ENCODE measurements at regions not wholly inside any gene's neighbourhood (a gene's known extent, or its start where the extent isn't known, plus 50 kb on each side); places are given as distances from the start of the nearest gene placed in this dataset.
A peak's percentile ranks its signal among the peaks of the same experiment; 100 is the strongest.

DNA sequence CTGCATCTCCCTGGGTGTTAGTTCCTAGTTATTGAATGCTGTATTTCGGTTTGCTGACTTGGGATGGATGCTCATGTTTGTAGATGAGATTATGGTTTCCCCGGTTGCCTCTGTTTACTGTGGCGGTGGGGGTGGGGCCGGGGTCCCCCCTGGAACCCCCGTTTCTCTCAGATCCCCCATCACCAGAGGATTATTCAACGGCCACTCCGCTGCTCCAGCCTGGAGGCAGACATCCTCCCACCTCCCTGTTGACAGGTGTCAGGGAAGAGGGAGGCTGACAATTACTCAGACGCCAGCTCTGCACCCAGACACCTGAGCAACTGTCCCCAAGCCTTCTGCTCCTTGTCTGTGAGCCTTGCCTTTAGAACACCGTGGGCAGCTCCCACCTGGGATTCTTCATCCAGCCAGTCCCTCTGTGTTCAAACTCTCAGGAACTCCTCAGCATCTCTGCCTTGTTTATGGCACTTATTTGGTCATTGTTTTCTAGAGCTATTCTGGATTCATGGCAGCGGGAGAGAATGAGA is 95.9 kb upstream of the PRR20G start:
- no peak overlapping the region for H4K8ac ChIP-seq (ENCODE audit: low read depth, low read length)
- WGBS, 2 donors (ENCODE audit: extremely low coverage in 2 of 2, insufficient read length in 2 of 2, insufficient replicate concordance in 1 of 2): no CpG with 5 or more reads among the region's 10 CpGs
- no peak overlapping the region for H3K4me3 ChIP-seq (ENCODE audit: low read length in 2 of 2)
- no peak overlapping the region for H2AK5ac ChIP-seq (ENCODE audit: low read depth, low read length)
- no peak overlapping the region for H3K4me2 ChIP-seq (ENCODE audit: insufficient read depth, low read length, poor library complexity, severe bottlenecking)
- H3K18ac ChIP-seq (ENCODE audit: low read length): no peak overlapping the region
- no peak overlapping the region for H2BK5ac ChIP-seq (ENCODE audit: low read length)
- H3K4me1 ChIP-seq (ENCODE audit: control insufficient read depth in 2 of 2, insufficient read depth in 1 of 2, low read depth in 1 of 2, low read length in 2 of 2): peaks cover 3 to 6% of the 10 kb centered on the region in 2 donors
- peak overlapping the region; percentile 13 for H2AFZ ChIP-seq (ENCODE audit: low read length)
- peaks cover 2 to 18% of the 10 kb centered on the region in 2 donors for H3K9me3 ChIP-seq (replicated peaks in 1 of 2; ENCODE audit: control insufficient read depth in 2 of 2, insufficient read depth in 1 of 2, low read depth in 1 of 2, low read length in 2 of 2)
- no peak overlapping the region for H3K23ac ChIP-seq (ENCODE audit: low read depth, low read length, poor library complexity)
- DNase-seq (ENCODE audit: low spot score): no peak
- no peaks in the 10 kb centered on the region for H3K27me3 ChIP-seq (ENCODE audit: control insufficient read depth in 3 of 3, insufficient read depth in 3 of 3, low read depth in 1 of 3, low read length in 3 of 3)
- no peak overlapping the region for H3K4ac ChIP-seq (ENCODE audit: low read length)
- H3K27ac ChIP-seq (replicated peaks; ENCODE audit: low read length): no peak overlapping the region
- H3K36me3 ChIP-seq (replicated peaks in 1 of 2; ENCODE audit: control insufficient read depth in 2 of 2, insufficient read depth in 2 of 2, low read length in 2 of 2): no peaks in the 10 kb centered on the region
- no peak overlapping the region for H4K91ac ChIP-seq (ENCODE audit: low read depth, low read length, poor library complexity)
- H3K79me1 ChIP-seq (ENCODE audit: low read depth, low read length): no peaks in the 10 kb centered on the region
- H3K14ac ChIP-seq (ENCODE audit: low read length): no peak overlapping the region
- H2BK15ac ChIP-seq (ENCODE audit: low read length): no peak overlapping the region
- no peak overlapping the region for H2BK12ac ChIP-seq (ENCODE audit: low read length)
- H3K9ac ChIP-seq (ENCODE audit: low read depth, low read length, poor library complexity): no peak overlapping the region
- no peak overlapping the region for H2BK120ac ChIP-seq (ENCODE audit: low read depth, low read length)

GRCh38 chr3:127377801-127378655 is 90.2 kb upstream of the PRR20G start:
- no peak overlapping the region for H3K27ac ChIP-seq (replicated peaks; ENCODE audit: low read length)
- H2AK5ac ChIP-seq (ENCODE audit: low read depth, low read length): peak overlapping the region; percentile 2
- DNase-seq (ENCODE audit: low spot score): no peak
- H2BK12ac ChIP-seq (ENCODE audit: low read length): no peak overlapping the region
- H3K14ac ChIP-seq (ENCODE audit: low read length): no peak overlapping the region
- H2BK15ac ChIP-seq (ENCODE audit: low read length): peak overlapping the region; percentile 43
- peaks cover 4 to 22% of the 10 kb centered on the region in 2 donors for H3K9me3 ChIP-seq (replicated peaks in 1 of 2; ENCODE audit: control insufficient read depth in 2 of 2, insufficient read depth in 1 of 2, low read depth in 1 of 2, low read length in 2 of 2)
- H3K4me2 ChIP-seq (ENCODE audit: insufficient read depth, low read length, poor library complexity, severe bottlenecking): no peak overlapping the region
- no peak overlapping the region for H3K23ac ChIP-seq (ENCODE audit: low read depth, low read length, poor library complexity)
- H3K27me3 ChIP-seq (ENCODE audit: control insufficient read depth in 3 of 3, insufficient read depth in 3 of 3, low read depth in 1 of 3, low read length in 3 of 3): no peaks in the 10 kb centered on the region
- peak overlapping the region; percentile 38 for H3K18ac ChIP-seq (ENCODE audit: low read length)
- H3K36me3 ChIP-seq (replicated peaks in 1 of 2; ENCODE audit: control insufficient read depth in 2 of 2, insufficient read depth in 2 of 2, low read length in 2 of 2): no peaks in the 10 kb centered on the region
- H3K4me1 ChIP-seq (ENCODE audit: control insufficient read depth in 2 of 2, insufficient read depth in 1 of 2, low read depth in 1 of 2, low read length in 2 of 2): peaks cover 2 to 13% of the 10 kb centered on the region in 2 donors
- H3K4me3 ChIP-seq (ENCODE audit: low read length in 2 of 2): no peak overlapping the region
- peak overlapping the region; percentile 45 for H2BK120ac ChIP-seq (ENCODE audit: low read depth, low read length)
- no peak overlapping the region for H2BK5ac ChIP-seq (ENCODE audit: low read length)
- H3K4ac ChIP-seq (ENCODE audit: low read length): no peak overlapping the region
- no CpG with 5 or more reads among the region's 11 CpGs for WGBS, 2 donors (ENCODE audit: extremely low coverage in 2 of 2, insufficient read length in 2 of 2, insufficient replicate concordance in 1 of 2)
- H4K8ac ChIP-seq (ENCODE audit: low read depth, low read length): no peak overlapping the region
- no peaks in the 10 kb centered on the region for H3K79me1 ChIP-seq (ENCODE audit: low read depth, low read length)
- H2AFZ ChIP-seq (ENCODE audit: low read length): peak overlapping the region; percentile 50
- H3K9ac ChIP-seq (ENCODE audit: low read depth, low read length, poor library complexity): no peak overlapping the region
- no peak overlapping the region for H4K91ac ChIP-seq (ENCODE audit: low read depth, low read length, poor library complexity)

DNA sequence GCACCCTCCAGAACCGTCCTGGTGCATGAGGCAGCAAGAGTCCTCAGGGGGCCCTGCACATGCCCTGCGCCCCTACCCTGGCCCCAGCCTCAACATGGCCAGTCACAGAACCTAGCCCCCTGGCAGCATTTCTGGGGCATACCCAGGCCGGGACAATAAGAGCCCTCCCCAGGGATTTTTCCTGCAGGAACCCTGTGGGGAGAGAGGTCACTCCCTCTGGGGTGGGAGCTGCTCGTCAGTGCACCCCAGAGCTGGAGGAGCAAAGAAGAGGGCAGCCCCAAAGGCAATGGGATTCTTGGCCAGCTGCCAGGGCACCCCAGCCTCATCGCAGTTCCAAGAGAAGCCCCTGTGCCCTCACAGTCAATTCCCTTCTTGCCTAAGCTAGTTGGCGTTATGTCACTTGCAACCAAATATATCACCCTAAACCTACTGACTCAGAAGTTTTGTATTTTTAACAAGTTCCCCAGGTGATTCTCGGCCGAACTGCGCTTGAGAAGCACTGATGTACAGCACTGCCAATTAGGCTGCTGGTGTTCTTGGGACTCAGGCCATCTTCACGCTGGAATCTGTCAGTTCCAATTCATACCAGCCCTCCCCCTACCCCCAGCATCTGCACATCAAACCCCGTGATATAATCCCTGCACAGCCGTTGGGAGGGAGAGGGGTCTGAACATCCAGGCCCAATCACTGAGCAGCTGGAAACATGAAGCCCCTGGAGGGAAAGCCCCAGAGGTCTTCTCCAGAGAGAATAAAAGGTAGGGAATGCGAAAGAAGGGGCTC is 87.5 kb upstream of the PRR20G start:
- Histone ChIP-seq H2BK15ac (ENCODE audit: low read length) (peak overlapping the region; percentile 39), H3K9me3 (replicated peaks in 1 of 2; ENCODE audit: control insufficient read depth in 2 of 2, insufficient read depth in 1 of 2, low read depth in 1 of 2, low read length in 2 of 2) (peaks cover 2 to 8% of the 10 kb centered on the region in 2 donors), H3K4ac (ENCODE audit: low read length) (no peak overlapping the region), H3K4me1 (ENCODE audit: control insufficient read depth in 2 of 2, insufficient read depth in 1 of 2, low read depth in 1 of 2, low read length in 2 of 2) (peaks cover 4 to 30% of the 10 kb centered on the region in 2 donors), H4K8ac (ENCODE audit: low read depth, low read length) (no peak overlapping the region), H3K79me1 (ENCODE audit: low read depth, low read length) (no peaks in the 10 kb centered on the region), H3K23ac (ENCODE audit: low read depth, low read length, poor library complexity) (no peak overlapping the region), H2BK120ac (ENCODE audit: low read depth, low read length) (no peak overlapping the region), H3K14ac (ENCODE audit: low read length) (peak overlapping the region; percentile 83), H3K4me2 (ENCODE audit: insufficient read depth, low read length, poor library complexity, severe bottlenecking) (no peak overlapping the region), H3K27me3 (ENCODE audit: control insufficient read depth in 3 of 3, insufficient read depth in 3 of 3, low read depth in 1 of 3, low read length in 3 of 3) (no peaks in the 10 kb centered on the region), H4K91ac (ENCODE audit: low read depth, low read length, poor library complexity) (no peak overlapping the region), H3K9ac (ENCODE audit: low read depth, low read length, poor library complexity) (no peak overlapping the region), H2BK5ac (ENCODE audit: low read length) (peak overlapping the region; percentile 43), H2BK12ac (ENCODE audit: low read length) (no peak overlapping the region), H3K18ac (ENCODE audit: low read length) (peak overlapping the region; percentile 82), H3K4me3 (ENCODE audit: low read length in 2 of 2) (no peak overlapping the region), H2AK5ac (ENCODE audit: low read depth, low read length) (peak overlapping the region; percentile 76), H3K36me3 (replicated peaks in 1 of 2; ENCODE audit: control insufficient read depth in 2 of 2, insufficient read depth in 2 of 2, low read length in 2 of 2) (no peaks in the 10 kb centered on the region), H3K27ac (replicated peaks; ENCODE audit: low read length) (no peak overlapping the region), H2AFZ (ENCODE audit: low read length) (no peak overlapping the region)
- no peak for DNase-seq (ENCODE audit: low spot score)
- no CpG with 5 or more reads among the region's 13 CpGs for WGBS, 2 donors (ENCODE audit: extremely low coverage in 2 of 2, insufficient read length in 2 of 2, insufficient replicate concordance in 1 of 2)

All from neuronal stem cell (in vitro differentiated cells).